NCI-H524 treated with DMSO at 0.1 percent for 48 hours (cell line): ENCODE measurements at regions not wholly inside any gene's neighbourhood (a gene's known extent, or its start where the extent isn't known, plus 50 kb on each side); places are given as distances from the start of the nearest gene placed in this dataset.
"Not testable (repeated sequence)": the region's sequence is repeated elsewhere in the genome, so short reads cannot be mapped to it uniquely, and the experiment has no call there.

ENCODE experiments used
- DNase-seq: peaks from one replicate; lab custom pipeline; 2025; lab: John Stamatoyannopoulos, UW

GRCh38 chr16:31745900-31746299 is 127.7 kb upstream of the ZNF267 start:
- DNase-seq, result no peak

GRCh38 chr16:31754998-31755615 is 118.5 kb upstream of the ZNF267 start:
- DNase-seq, result no peak

- no peak for DNase-seq
Measured at GRCh38 chr16:31764103-31764502, 109.5 kb upstream of the ZNF267 start.

- DNase-seq, result no peak
Measured at GRCh38 chr16:31767267-31767666, 106.3 kb upstream of the ZNF267 start.

GRCh38 chr16:31780342-31780741 is 93.3 kb upstream of the ZNF267 start:
- no peak for DNase-seq

GRCh38 chr16:31785126-31785525 is 88.5 kb upstream of the ZNF267 start:
- no peak for DNase-seq

GRCh38 chr16:31807086-31807485 is 66.5 kb upstream of the ZNF267 start:
- no peak for DNase-seq

- DNase-seq, result no peak
Measured at GRCh38 chr16:31810863-31811262, 62.7 kb upstream of the ZNF267 start.

- not testable (repeated sequence) for DNase-seq
Measured at GRCh38 chr16:31816141-31816540, 57.5 kb upstream of the ZNF267 start.

- no peak for DNase-seq
Measured at GRCh38 chr16:31819386-31819785, 54.2 kb upstream of the ZNF267 start.

- no peak for DNase-seq
Measured at GRCh38 chr16:31819948-31820347, 53.7 kb upstream of the ZNF267 start.
